Activated T-cell treated with anti-CD3 and anti-CD28 coated beads, Interleukin-2, amount 50 U/mL, for 72 hours (primary cell): ENCODE measurements at regions not wholly inside any gene's neighbourhood (a gene's known extent, or its start where the extent isn't known, plus 50 kb on each side); places are given as distances from the start of the nearest gene placed in this dataset.

Experiments used
- ATAC-seq, 2 donors: fragments of 150-1000 bp; cut with Tn5 transposase; replicated peaks in 1 of 2; 2 replicates each; pipeline ENCODE4 v1.10.0; 2021; ENCODE audit warnings: moderate library complexity in 2 of 2, mild to moderate bottlenecking in 1 of 2
- DNase-seq, 2 donors: peaks; one replicate each; pipeline ENCODE4 v3.0.0; 2021 to 2022; ENCODE audit warnings: mixed read lengths in 1 of 2
- H3K27ac Mint-ChIP-seq: one replicate; pipeline ENCODE4 v1.8.0; 2022; ENCODE audit warnings: mild to moderate bottlenecking, moderate library complexity, mixed read lengths
- H3K27me3 Mint-ChIP-seq: one replicate; pipeline ENCODE4 v1.8.0; 2022; ENCODE audit warnings: low read depth, mixed read lengths
- H3K36me3 Mint-ChIP-seq, 2 donors: one replicate each; pipeline ENCODE4 v1.8.0; 2022; ENCODE audit warnings: mixed read lengths in 2 of 2, mild to moderate bottlenecking in 1 of 2; ENCODE audit not compliant: insufficient read depth in 2 of 2
- H3K4me1 Mint-ChIP-seq: one replicate; pipeline ENCODE4 v1.8.0; 2022; ENCODE audit warnings: low read depth, mixed read lengths
- H3K4me3 Mint-ChIP-seq, 2 donors: one replicate each; pipeline ENCODE4 v1.8.0; 2022; ENCODE audit warnings: mild to moderate bottlenecking in 2 of 2, mixed read lengths in 2 of 2, moderate library complexity in 2 of 2
- H3K9me3 Mint-ChIP-seq, 2 donors: one replicate each; pipeline ENCODE4 v1.8.0; 2022; ENCODE audit warnings: mixed read lengths in 2 of 2

DNA sequence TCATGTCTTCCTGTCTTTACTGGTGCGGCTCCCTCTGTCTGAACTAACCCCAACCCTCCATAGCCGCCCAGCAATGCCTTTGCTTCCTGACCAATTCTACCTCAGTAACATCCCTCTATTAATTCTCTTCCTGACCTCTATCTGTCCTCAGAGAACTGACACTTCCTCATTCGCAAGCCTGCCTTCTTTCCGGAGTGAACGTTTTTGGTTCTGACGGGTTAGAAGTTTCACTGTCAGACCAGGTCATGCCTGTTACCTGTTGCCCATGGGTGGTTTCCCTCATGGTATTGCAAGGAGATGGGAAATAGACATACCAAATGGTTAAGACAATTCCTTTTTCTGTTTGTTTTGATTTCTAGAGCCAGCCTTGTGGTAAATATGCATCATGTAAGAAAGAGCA is 453.4 kb upstream of the SLC14A2 start:
- DNase-seq = no peak
- no peak overlapping the region for H3K27ac Mint-ChIP-seq
- no peaks in the 10 kb centered on the region for H3K36me3 Mint-ChIP-seq
- no peaks in the 10 kb centered on the region for H3K4me1 Mint-ChIP-seq
- peaks cover 20% of the 10 kb centered on the region for H3K27me3 Mint-ChIP-seq
- no peak overlapping the region for H3K4me3 Mint-ChIP-seq
- no peaks in the 10 kb centered on the region for H3K9me3 Mint-ChIP-seq
- ATAC-seq = no peak

DNA sequence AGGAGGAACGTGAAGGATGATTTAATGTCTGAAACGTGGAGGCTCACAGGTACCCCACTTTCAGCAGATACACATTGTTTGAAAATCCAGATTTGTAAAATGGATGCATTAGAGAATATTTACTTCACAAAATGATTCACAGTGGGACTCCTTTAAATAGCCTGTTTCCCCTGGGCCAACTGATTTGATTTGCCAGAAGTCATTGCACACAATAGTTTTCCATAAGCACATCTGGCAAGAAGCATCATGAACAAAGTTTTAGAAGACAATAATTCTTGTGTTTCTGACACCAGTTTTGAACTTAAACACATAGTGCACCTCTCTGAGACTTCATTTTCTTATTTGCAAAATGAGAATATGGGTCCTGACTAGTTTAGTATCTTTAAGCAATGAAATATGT is 451.4 kb upstream of the SLC14A2 start:
- Mint-ChIP-seq H3K27ac (no peak overlapping the region), H3K9me3 (no peaks in the 10 kb centered on the region), H3K27me3 (peaks cover 14% of the 10 kb centered on the region), H3K4me1 (no peaks in the 10 kb centered on the region), H3K4me3 (no peak overlapping the region), H3K36me3 (no peaks in the 10 kb centered on the region)
- ATAC-seq (no peak), DNase-seq (no peak)

DNA sequence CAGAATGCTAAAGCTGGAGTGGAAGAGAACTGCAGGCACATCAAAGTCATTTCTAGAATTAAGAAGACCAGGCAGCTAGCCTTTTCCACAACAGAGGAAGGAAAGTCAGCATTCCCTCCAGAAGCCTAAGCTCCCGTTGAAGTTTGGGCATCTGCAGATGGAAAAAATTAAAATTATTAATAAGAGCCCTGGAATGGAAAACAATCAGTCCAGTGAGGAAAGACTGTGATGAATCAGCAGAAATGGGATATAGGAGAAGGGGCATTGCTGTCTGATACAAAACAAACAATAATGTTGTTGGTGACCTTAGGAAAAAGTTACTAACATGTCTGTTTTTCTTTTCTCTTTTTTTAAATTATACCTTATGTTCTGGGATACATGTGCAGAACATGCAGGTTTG is 450.7 kb upstream of the SLC14A2 start:
- no peak overlapping the region for H3K4me3 Mint-ChIP-seq
- DNase-seq (no peak), ATAC-seq (no peak)
- H3K36me3 Mint-ChIP-seq = no peaks in the 10 kb centered on the region
- peaks cover 14% of the 10 kb centered on the region for H3K27me3 Mint-ChIP-seq
- H3K9me3 Mint-ChIP-seq = peaks cover 0 to 2% of the 10 kb centered on the region in 2 donors
- no peak overlapping the region for H3K27ac Mint-ChIP-seq
- H3K4me1 Mint-ChIP-seq = no peaks in the 10 kb centered on the region

DNA sequence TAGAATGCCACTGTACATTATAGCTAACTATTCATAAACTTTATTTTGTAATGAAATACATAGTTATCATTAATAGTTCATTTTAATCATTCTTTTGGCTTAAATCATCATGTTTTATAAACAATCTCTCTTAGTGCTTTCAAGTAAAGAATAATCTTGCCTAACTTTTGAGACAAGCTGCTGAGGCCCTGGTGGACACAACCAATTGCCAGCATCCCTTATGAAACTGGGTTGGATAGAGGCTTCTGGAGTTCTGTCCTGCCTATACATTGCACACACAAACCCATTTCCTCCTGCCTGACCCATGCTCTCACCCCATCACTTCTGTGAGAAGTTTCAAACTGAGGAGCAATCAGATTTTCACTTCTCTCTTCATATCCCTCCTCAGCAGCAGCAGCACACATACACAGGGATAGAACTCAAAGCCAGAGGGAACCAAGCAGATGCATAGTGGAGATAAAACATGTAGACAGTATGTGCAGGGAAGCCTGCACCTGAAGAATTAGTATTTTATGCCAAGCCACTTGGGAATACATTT is 450.0 kb upstream of the SLC14A2 start:
- Mint-ChIP-seq H3K9me3 (peaks cover 0 to 2% of the 10 kb centered on the region in 2 donors), H3K27ac (no peak overlapping the region), H3K36me3 (no peaks in the 10 kb centered on the region), H3K4me3 (no peak overlapping the region), H3K27me3 (peaks cover 14% of the 10 kb centered on the region), H3K4me1 (no peaks in the 10 kb centered on the region)
- ATAC-seq (no peak), DNase-seq (no peak)

DNA sequence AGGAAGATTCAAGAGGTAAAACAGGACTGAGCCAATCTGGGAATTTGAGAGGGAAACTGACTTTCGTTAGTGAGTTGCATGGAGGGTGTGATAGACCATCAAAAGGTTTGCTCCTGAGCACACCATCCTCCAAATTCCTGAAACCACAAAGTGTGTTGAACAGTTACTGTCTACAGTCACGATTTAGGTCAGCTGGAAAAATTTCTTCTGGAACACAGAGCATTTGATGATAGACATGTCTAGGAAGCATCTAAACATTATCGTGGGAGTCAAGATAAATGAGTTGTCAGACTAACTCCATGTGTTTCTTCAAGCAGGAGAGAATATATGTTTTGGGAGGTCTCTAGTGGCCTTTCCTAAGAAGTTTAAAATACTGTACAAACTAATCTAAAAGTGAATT is 449.4 kb upstream of the SLC14A2 start:
- no peak for DNase-seq
- Mint-ChIP-seq H3K4me3 (no peak overlapping the region), H3K27me3 (peaks cover 14% of the 10 kb centered on the region), H3K27ac (no peak overlapping the region), H3K9me3 (peaks cover 0 to 2% of the 10 kb centered on the region in 2 donors), H3K36me3 (no peaks in the 10 kb centered on the region), H3K4me1 (no peaks in the 10 kb centered on the region)
- no peak for ATAC-seq

DNA sequence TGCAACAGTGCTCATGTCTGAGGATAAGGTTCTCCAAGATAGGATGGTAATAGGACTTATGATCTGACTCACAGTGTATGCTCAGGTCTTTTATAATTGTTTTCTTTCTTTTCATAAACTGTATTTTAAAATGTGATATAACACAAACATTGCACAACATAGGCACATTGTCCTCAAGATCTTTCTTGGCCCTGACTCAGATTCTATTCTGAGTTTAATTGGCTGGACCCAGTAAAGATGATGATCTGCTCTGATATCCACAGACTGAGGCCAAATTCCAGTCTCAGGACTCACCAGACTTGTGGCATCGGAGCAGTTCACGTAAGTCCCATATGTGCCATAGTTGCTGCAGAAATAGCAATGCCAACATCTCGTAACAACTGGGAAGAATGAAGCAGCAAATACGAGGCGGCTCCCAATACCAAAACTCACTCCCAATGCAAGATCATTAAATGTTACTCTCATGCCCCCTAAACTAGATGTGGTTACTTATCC is 448.9 kb upstream of the SLC14A2 start:
- no peak for ATAC-seq
- peaks cover 0 to 2% of the 10 kb centered on the region in 2 donors for H3K9me3 Mint-ChIP-seq
- no peak overlapping the region for H3K4me3 Mint-ChIP-seq
- no peak for DNase-seq
- no peaks in the 10 kb centered on the region for H3K4me1 Mint-ChIP-seq
- no peak overlapping the region for H3K27ac Mint-ChIP-seq
- H3K27me3 Mint-ChIP-seq = peaks cover 14% of the 10 kb centered on the region
- no peaks in the 10 kb centered on the region for H3K36me3 Mint-ChIP-seq

DNA sequence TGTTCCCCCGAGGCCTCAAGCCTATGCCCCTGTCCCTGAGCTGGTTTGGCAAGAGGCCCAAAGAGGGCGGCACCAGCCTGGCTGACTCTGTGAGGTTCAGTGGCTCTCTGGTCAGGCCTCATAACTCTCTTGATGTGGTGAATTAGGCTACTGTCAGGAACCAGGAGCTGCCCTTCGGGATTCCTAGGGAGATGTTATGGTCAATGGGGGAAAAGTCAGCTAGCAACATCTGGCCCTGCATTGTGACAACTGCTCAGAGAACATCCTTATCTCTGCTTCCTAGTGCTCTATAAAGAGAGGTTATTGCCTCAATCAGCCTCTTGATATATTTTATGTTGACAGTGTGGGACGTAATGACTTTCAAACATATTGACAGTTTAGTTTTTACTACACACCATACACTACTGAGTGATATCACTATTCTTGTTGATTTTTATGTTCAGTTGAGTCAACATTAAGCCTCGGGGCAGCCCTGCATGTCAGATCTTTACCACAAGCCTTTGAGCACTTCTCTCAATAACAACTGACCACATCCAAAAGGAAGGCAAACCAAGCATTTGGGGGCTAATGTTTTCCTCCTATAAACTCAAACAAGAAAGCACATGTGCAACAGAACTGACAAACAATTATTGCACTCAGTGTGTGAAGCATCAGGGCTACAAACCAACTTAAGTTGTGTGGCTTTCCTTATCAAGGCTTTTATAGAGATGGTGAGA is 448.3 kb upstream of the SLC14A2 start:
- peaks cover 0 to 2% of the 10 kb centered on the region in 2 donors for H3K9me3 Mint-ChIP-seq
- DNase-seq = peak in 1 of 2 donors; percentile 1
- H3K4me1 Mint-ChIP-seq = no peaks in the 10 kb centered on the region
- H3K36me3 Mint-ChIP-seq = no peaks in the 10 kb centered on the region
- H3K27ac Mint-ChIP-seq = no peak overlapping the region
- H3K4me3 Mint-ChIP-seq = no peak overlapping the region
- H3K27me3 Mint-ChIP-seq = peaks cover 9% of the 10 kb centered on the region
- ATAC-seq = peak in 1 of 2 donors; percentile 71

DNA sequence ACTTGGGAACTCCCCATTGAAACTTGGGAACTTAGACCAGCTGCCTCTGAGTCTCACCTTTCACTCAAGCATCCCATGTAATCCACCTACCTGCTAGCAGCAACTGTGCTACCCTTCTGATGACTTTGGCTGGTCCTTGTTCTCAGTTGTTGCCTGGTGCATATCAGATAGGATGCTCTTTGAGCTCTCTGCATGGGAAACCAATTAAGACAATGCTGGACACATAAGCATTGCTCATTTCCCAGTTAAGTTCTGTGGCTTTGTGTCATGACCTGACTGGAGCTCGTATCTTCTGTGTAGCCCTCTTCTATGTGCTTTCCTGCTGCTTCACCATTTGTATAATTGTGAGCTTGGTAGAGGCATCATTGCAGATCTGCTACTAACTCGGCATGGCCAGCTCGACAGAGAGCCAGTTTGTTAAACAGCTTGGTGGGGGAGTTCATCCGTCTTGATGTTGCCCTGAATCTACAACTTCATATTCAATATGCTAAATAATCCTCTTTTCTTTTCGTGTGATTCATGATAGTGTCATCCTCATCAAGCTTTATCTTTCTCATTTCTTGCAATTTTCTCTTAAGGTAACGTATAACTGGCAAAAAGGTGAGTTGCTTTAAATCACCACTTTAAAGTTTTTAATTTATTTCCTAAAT is 447.5 kb upstream of the SLC14A2 start:
- peak in 1 of 2 donors; percentile 44 for ATAC-seq
- Mint-ChIP-seq H3K4me1 (no peaks in the 10 kb centered on the region), H3K4me3 (no peak overlapping the region), H3K27ac (no peak overlapping the region), H3K36me3 (no peaks in the 10 kb centered on the region), H3K27me3 (peaks cover 5% of the 10 kb centered on the region), H3K9me3 (peaks cover 0 to 2% of the 10 kb centered on the region in 2 donors)
- no peak for DNase-seq

DNA sequence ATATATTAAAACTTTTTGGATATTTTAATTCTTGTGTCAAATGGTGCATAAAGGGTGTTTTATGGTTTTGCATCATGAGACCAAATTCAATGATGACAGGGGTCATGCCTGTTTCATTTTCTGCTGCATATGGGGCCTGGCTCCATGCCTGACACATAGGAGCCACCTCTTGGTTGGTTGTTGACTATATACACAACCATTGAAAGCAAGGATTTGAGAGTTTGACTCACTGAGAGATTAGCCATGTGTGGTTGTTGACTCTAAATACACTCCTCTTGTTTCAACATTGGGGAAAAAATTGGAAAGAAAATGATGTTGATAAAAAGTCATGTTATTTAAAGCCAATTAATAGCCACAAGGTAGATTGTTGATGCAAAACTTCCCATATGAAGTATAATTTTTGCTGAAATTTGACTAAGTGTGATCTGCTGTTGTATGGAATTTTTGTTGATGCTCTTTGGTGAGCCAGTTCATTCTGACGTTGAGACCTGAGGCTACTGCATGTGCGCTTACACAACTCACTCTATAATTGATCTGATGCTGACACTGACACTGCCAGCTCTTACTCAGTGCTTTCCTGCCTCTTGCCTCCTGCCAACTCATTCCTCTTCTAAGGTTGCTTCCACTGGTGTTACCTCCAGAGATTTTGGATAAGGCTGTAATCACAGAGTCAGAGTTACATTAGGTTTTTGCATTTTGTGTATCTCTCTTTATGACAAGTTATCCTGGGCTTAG is 446.2 kb upstream of the SLC14A2 start:
- Mint-ChIP-seq H3K9me3 (peaks cover 0 to 2% of the 10 kb centered on the region in 2 donors), H3K27ac (no peak overlapping the region), H3K4me1 (no peaks in the 10 kb centered on the region), H3K4me3 (no peak overlapping the region), H3K36me3 (no peaks in the 10 kb centered on the region), H3K27me3 (peaks cover 5% of the 10 kb centered on the region)
- ATAC-seq = peak in 1 of 2 donors; percentile 30
- DNase-seq = no peak

DNA sequence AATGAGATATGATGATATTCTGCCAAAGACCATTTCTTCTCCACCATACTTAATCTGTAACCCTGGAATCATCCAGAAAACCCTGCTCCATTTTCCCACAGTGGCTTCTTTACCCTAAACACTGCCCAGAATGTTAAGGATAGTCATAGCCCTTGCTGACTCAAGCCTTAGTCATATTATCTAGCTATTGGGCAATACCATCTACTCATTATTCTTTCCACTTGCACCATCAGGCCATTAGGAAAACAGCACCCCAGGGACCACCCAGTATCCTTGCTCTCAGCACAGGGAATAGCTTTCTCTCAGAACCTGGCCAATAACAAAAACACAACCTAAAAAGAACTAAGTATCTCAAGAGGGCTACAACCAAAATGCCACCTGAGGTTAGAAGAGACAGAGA is 445.7 kb upstream of the SLC14A2 start:
- Mint-ChIP-seq H3K4me3 (no peak overlapping the region), H3K36me3 (no peaks in the 10 kb centered on the region), H3K9me3 (peaks cover 0 to 2% of the 10 kb centered on the region in 2 donors), H3K4me1 (no peaks in the 10 kb centered on the region), H3K27me3 (peaks cover 5% of the 10 kb centered on the region), H3K27ac (no peak overlapping the region)
- no peak for DNase-seq
- ATAC-seq = peak in 1 of 2 donors; percentile 45

DNA sequence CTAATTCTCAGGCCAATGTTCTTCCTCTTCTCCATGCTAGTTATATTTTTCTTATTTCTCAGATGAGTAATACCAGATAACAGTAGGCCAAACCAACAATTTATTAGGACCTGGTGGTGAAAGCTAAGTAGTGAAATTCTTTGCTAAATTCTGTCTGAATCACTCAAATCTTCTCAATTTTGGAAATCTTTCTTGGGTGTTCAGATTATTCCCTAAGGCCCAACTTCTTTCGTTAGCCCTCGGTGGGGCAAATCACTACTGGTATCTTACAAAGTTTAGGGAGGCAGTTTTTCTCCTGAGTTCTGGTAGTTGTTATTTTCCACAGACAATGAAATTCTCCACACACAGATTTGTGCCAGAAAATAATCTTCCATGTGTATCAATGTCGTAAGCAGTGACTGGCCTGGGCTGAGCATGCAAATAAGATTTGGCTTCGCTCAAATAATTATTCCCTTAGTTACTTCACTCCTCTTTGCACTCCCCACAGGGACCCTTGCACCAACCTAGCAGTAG is 443.5 kb upstream of the SLC14A2 start:
- Mint-ChIP-seq H3K27ac (no peak overlapping the region), H3K9me3 (peaks cover 0 to 2% of the 10 kb centered on the region in 2 donors), H3K4me3 (no peak overlapping the region), H3K36me3 (no peaks in the 10 kb centered on the region), H3K27me3 (peaks cover 10% of the 10 kb centered on the region), H3K4me1 (no peaks in the 10 kb centered on the region)
- no peak for DNase-seq
- no peak for ATAC-seq

DNA sequence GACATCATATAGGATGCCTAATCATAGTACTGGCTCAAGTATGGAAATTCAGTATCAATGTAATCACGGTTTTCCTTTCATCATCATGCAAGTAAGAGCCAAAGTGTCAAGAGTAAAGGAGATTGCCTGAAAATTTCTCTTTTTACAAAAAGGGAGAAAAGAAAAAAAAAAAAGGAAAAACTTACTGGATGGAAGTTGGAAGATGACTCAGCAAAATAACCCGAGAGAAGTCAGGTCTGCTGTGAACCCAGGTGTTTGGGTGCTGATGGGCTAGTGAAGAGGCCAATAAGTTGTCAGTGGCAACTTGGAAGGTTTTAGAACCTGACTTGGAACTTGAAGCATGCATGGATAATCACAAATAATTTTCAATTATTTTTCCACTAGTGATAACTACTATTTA is 441.9 kb upstream of the SLC14A2 start:
- no peak for DNase-seq
- Mint-ChIP-seq H3K36me3 (no peaks in the 10 kb centered on the region), H3K4me3 (no peak overlapping the region), H3K27me3 (peaks cover 16% of the 10 kb centered on the region), H3K4me1 (no peaks in the 10 kb centered on the region), H3K27ac (peak overlapping the region; percentile 8), H3K9me3 (peaks cover 0 to 2% of the 10 kb centered on the region in 2 donors)
- no peak for ATAC-seq
